GM19324 (cell line): ENCODE measurements at regions not wholly inside any gene's neighbourhood (a gene's known extent, or its start where the extent isn't known, plus 50 kb on each side); places are given as distances from the start of the nearest gene placed in this dataset.

ENCODE experiments used
- ATAC-seq: cut with Tn5 transposase; IDR thresholded peaks from one replicate; pipeline ENCODE4 v1.9.1; 2021; ENCODE audit warnings: mild to moderate bottlenecking, moderate library complexity; ENCODE audit not compliant: unreplicated experiment, low FRiP score

GRCh38 chr10:34872820-34873219 lies 57.7 kb upstream of the PARD3 start:
- ATAC-seq = no peak

- ATAC-seq = no peak
These were observed 54.2 kb upstream of the PARD3 start for GRCh38 chr10:34869135-34869836.

DNA sequence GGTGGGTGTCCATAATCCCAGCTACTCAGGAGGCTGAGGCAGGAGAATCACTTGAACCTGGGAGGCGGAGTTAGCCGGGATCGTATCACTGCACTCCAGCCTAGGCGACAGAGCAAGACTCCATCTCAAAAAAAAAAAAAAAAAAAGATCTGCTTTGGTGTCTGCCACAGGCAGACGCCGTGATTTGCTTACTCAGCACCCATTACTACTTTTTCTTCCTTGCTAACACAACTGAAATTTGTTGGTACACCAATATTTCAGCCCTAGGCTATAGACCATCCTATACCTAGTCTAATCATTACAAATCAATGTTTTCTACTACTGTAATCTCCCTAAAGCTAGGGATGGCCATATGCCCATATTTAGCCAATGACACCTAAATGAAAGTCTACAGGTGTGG lies 53.5 kb upstream of the PARD3 start:
- no peak for ATAC-seq

DNA sequence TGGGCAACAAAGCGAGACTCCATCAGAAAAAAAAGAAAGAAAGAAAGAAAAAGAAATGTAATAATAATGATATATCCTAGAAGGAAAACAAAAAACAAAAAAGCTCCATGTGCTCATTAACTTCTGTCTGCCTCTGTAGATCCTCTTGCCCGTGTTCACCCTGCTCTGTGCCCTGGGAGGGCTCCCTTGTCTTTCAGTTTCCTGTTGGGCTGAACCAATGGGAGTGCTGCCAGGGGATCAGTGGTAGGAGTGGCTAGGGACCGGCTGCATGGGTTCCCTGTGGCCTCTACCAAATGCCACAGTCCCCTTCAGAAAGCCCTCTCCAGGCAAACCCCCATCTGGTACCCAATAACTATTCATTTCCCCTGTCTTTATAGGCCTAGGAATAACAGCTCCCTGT lies 51.8 kb upstream of the PARD3 start:
- ATAC-seq = no peak
